ENCODE measurements at regions not wholly inside any gene's neighbourhood (a gene's known extent, or its start where the extent isn't known, plus 50 kb on each side); places are given as distances from the start of the nearest gene placed in this dataset.

DNA sequence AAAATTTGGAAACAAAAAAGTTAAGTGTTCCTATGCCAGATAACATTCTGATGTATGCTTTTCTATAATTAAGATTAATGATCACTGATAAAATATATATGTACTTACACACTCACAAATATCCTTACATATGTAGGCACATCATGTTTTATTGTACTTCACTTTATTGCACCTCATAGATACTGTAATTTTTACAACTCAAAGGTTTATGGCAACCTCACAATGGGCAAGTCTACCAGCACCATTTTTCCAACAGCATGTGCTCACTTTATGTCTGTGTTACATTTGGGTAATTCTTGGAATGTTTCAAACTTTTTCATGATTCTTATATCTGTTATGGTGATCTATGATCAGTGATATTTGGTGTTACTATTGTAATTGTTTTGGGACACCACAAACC lies 57.8 kb upstream of the GPRIN3 start:
- no peak for DNase-seq (ENCODE audit: low spot score in 2 of 2)
- no peak overlapping the region for H3K4me3 ChIP-seq (ENCODE audit: low read depth, poor library complexity, severe bottlenecking)
- intact Hi-C loops (cut with DNase I; ENCODE audit: low total_unique reads), result no loop called here
- no peak for TF ChIP-seq POLR2A (IDR thresholded peaks at IDR 0.05)
- TF ChIP-seq, protein P1, sequence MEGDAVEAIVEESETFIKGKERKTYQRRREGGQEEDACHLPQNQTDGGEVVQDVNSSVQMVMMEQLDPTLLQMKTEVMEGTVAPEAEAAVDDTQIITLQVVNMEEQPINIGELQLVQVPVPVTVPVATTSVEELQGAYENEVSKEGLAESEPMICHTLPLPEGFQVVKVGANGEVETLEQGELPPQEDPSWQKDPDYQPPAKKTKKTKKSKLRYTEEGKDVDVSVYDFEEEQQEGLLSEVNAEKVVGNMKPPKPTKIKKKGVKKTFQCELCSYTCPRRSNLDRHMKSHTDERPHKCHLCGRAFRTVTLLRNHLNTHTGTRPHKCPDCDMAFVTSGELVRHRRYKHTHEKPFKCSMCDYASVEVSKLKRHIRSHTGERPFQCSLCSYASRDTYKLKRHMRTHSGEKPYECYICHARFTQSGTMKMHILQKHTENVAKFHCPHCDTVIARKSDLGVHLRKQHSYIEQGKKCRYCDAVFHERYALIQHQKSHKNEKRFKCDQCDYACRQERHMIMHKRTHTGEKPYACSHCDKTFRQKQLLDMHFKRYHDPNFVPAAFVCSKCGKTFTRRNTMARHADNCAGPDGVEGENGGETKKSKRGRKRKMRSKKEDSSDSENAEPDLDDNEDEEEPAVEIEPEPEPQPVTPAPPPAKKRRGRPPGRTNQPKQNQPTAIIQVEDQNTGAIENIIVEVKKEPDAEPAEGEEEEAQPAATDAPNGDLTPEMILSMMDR (IDR thresholded peaks at IDR 0.05), result no peak

DNA sequence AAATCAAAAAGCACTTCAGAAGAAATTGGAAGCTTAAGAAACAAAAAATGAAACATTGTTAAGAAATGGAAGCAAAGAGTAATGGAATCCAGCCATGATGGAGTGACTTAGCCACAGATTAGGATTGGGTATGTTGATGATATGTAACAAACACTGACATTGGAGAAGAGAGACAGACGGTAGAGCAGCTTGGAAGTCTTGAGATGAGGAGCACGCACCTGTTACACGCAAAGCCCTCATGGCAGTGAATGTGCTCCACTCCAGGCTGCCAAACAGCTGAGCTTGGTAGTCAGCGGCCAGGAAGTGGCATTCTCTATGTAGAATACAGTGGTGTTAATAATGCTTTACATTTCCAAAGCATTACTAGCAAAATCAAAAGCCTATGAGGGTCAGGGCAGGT lies 56.9 kb upstream of the GPRIN3 start:
- TF ChIP-seq, protein P1 (IDR thresholded peaks at IDR 0.05), result no peak
- no peak for TF ChIP-seq POLR2A (IDR thresholded peaks at IDR 0.05)
- no peak overlapping the region for H3K4me3 ChIP-seq (ENCODE audit: low read depth, poor library complexity, severe bottlenecking)
- intact Hi-C loops (cut with DNase I; ENCODE audit: low total_unique reads), result no loop called here
- DNase-seq (ENCODE audit: low spot score in 2 of 2), result no peak
- 89 to 91% methylated on average over 4 of the region's 4 CpGs for WGBS, 2 donors

- intact Hi-C loops (cut with DNase I; ENCODE audit: low total_unique reads), result no loop called here
Measured at GRCh38 chr4:89363786-89364185, 56.2 kb upstream of the GPRIN3 start.

DNA sequence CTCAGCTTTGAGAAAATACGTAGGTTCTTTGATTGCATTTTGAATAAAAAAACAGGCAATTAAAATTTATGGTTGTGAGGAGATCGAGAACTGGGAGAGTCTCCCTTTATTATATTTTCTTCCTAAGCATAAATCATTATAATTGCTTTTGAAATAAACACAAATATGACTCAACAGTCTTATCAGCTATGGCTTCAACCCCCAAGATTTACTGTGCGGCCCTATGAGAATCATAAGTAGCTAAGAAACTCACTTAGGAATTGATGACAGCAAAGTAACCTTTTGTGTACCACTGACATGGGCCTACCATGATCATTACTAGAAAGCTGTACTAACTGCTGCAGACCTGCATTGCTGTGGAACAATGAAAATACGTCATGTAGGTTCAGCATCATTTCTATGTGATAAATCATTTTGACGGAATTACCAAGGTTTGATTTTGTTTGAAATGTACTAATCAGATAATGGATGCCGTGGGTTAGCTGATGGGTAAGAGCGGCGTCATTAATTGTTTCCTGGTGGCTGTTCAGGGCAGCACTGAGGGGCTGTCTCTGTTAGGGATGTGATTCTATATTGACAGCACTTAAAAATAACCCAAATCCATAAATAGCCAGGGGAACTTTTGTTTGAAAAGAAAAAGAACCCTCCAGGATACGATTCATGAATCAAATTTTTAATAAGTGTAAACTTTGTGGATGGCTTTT lies 51.5 kb upstream of the GPRIN3 start:
- no peak for DNase-seq (ENCODE audit: low spot score in 2 of 2)
- WGBS, 2 donors, result 77 to 79% methylated on average over 9 of the region's 9 CpGs
- H3K4me3 ChIP-seq (ENCODE audit: low read depth, poor library complexity, severe bottlenecking), result no peak overlapping the region
- TF ChIP-seq, protein P1 (IDR thresholded peaks at IDR 0.05), result no peak
- intact Hi-C loops (cut with DNase I; ENCODE audit: low total_unique reads), result no loop called here

More at GRCh38 chr4:89363786-89364185, 56.2 kb upstream of the GPRIN3 start:
- WGBS, 2 donors, result 89 to 92% methylated on average over 7 of the region's 7 CpGs
- DNase-seq (ENCODE audit: low spot score in 2 of 2), result no peak
- TF ChIP-seq, protein P1 (IDR thresholded peaks at IDR 0.05), result no peak
- no peak for TF ChIP-seq POLR2A (IDR thresholded peaks at IDR 0.05)
- H3K4me3 ChIP-seq (ENCODE audit: low read depth, poor library complexity, severe bottlenecking), result no peak overlapping the region

DNA sequence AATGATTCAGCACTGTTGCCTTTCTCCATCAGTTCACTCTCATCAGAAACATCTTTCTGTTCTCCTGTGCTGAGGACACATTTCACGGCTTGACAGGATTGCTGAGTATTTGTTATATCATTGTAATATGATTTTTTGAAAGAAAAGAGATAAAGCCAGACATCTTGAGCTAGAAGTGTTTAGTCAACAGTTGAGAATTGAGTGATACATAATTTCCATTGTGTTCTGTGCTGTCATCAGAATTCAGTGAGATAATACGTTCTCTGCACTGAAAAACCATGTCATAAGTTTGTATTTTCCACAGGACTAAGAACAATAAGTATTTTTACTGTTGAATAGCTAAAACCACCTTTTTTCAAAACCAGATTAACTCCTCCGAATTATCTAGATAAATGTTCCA lies 50.2 kb upstream of the GPRIN3 start:
- no peak for TF ChIP-seq POLR2A (IDR thresholded peaks at IDR 0.05)
- TF ChIP-seq, protein P1 (IDR thresholded peaks at IDR 0.05), result no peak
- no peak overlapping the region for H3K4me3 ChIP-seq (ENCODE audit: low read depth, poor library complexity, severe bottlenecking)
- DNase-seq (ENCODE audit: low spot score in 2 of 2), result no peak
- intact Hi-C loops (cut with DNase I; ENCODE audit: low total_unique reads), result no loop called here
- WGBS, 2 donors, result 83 to 90% methylated on average over 3 of the region's 3 CpGs
